ENCODE measurements at regions not wholly inside any gene's neighbourhood (a gene's known extent, or its start where the extent isn't known, plus 50 kb on each side); places are given as distances from the start of the nearest gene placed in this dataset.
"Not testable (repeated sequence)": the region's sequence is repeated elsewhere in the genome, so short reads cannot be mapped to it uniquely, and the experiment has no call there.

- DNase-seq (ENCODE audit: low read depth in 3 of 3): no peak
Observed at GRCh38 chr17:6893382-6894205, 62.1 kb upstream of the TEKT1 start.

GRCh38 chr17:6894206-6894528, 62.6 kb upstream of the TEKT1 start:
- DNase-seq (ENCODE audit: low read depth in 3 of 3): peak in 2 of 3 donors; percentile 14 to 15

GRCh38 chr17:6901086-6901485, 69.6 kb upstream of the TEKT1 start:
- DNase-seq (ENCODE audit: low read depth in 3 of 3): no peak

- DNase-seq (ENCODE audit: low read depth in 3 of 3): no peak
Observed at GRCh38 chr17:6903326-6903900, 71.9 kb upstream of the TEKT1 start.

GRCh38 chr17:6908807-6909206, 77.3 kb upstream of the TEKT1 start:
- DNase-seq (ENCODE audit: low read depth in 3 of 3): no peak

GRCh38 chr17:6910987-6911603, 79.6 kb upstream of the TEKT1 start:
- DNase-seq (ENCODE audit: low read depth in 3 of 3): no peak

GRCh38 chr17:6912110-6913051, 80.9 kb upstream of the TEKT1 start:
- no peak for DNase-seq (ENCODE audit: low read depth in 3 of 3)

GRCh38 chr17:6913608-6914443, 82.0 kb upstream of the ALOX12 start:
- DNase-seq (ENCODE audit: low read depth in 3 of 3): peak; percentile 50 to 64 (median 52)

- DNase-seq (ENCODE audit: low read depth in 3 of 3): no peak
Observed at GRCh38 chr17:6914711-6915110, 81.1 kb upstream of the ALOX12 start.

- DNase-seq (ENCODE audit: low read depth in 3 of 3): no peak
Observed at GRCh38 chr17:6915620-6916019, 80.2 kb upstream of the ALOX12 start.

GRCh38 chr17:6919158-6919557, 76.7 kb upstream of the ALOX12 start:
- no peak for DNase-seq (ENCODE audit: low read depth in 3 of 3)

- no peak for DNase-seq (ENCODE audit: low read depth in 3 of 3)
Observed at GRCh38 chr17:6923385-6923784, 72.5 kb upstream of the ALOX12 start.

GRCh38 chr17:6924208-6924607, 71.6 kb upstream of the ALOX12 start:
- DNase-seq (ENCODE audit: low read depth in 3 of 3): no peak

- DNase-seq (ENCODE audit: low read depth in 3 of 3): no peak
Observed at GRCh38 chr17:6926667-6927066, 69.2 kb upstream of the ALOX12 start.

- DNase-seq (ENCODE audit: low read depth in 3 of 3): no peak
Observed at GRCh38 chr17:6927290-6928126, 68.3 kb upstream of the ALOX12 start.

GRCh38 chr17:6928193-6928592, 67.7 kb upstream of the ALOX12 start:
- DNase-seq (ENCODE audit: low read depth in 3 of 3): no peak

- DNase-seq (ENCODE audit: low read depth in 3 of 3): no peak
Observed at GRCh38 chr17:6930749-6931148, 65.1 kb upstream of the ALOX12 start.

- DNase-seq (ENCODE audit: low read depth in 3 of 3): not testable (repeated sequence)
Observed at GRCh38 chr17:6934544-6934943, 61.3 kb upstream of the ALOX12 start.

GRCh38 chr17:6936370-6937028, 59.4 kb upstream of the ALOX12 start:
- DNase-seq (ENCODE audit: low read depth in 3 of 3): no peak

GRCh38 chr17:6938637-6939036, 57.2 kb upstream of the ALOX12 start:
- DNase-seq (ENCODE audit: low read depth in 3 of 3): no peak
